ENCODE measurements at regions not wholly inside any gene's neighbourhood (a gene's known extent, or its start where the extent isn't known, plus 50 kb on each side); places are given as distances from the start of the nearest gene placed in this dataset.

DNA sequence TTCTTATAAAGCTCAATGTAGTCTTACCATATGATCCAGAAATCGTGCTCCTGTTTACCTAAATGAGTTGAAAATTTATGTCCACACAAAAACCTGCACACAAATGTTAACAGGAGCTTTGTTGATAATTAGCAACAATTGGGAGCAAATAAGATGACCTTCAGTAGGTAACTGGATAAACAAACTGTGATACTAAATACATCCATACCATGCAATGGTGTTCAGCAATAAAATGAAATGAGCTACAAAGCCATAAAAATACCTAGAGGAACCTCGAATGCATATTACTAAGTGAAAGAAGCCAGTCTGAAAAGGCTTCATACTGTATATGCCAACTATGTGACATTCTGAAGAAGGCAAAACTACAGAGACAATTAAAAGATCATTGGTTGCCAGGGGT, 185.6 kb upstream of the HNRNPA3 start:
- Mint-ChIP-seq H3K36me3 (ENCODE audit: low read depth, unreplicated experiment) (no peaks in the 10 kb centered on the region), H3K27ac (ENCODE audit: unreplicated experiment) (no peak overlapping the region), H3K9me3 (ENCODE audit: unreplicated experiment) (no peaks in the 10 kb centered on the region), H3K27me3 (ENCODE audit: unreplicated experiment) (peaks cover 1% of the 10 kb centered on the region), H3K4me1 (ENCODE audit: unreplicated experiment) (peaks cover 2% of the 10 kb centered on the region), H3K4me3 (ENCODE audit: unreplicated experiment) (no peak overlapping the region)
- DNase-seq (ENCODE audit: low spot score) = no peak
- no peak for TF ChIP-seq CTCF (IDR thresholded peaks at IDR 0.05; ENCODE audit: unreplicated experiment)

GRCh38 chr2:177028296-177028695, 184.3 kb upstream of the HNRNPA3 start:
- Mint-ChIP-seq H3K4me1 (ENCODE audit: unreplicated experiment) (peaks cover 2% of the 10 kb centered on the region), H3K4me3 (ENCODE audit: unreplicated experiment) (no peak overlapping the region), H3K27me3 (ENCODE audit: unreplicated experiment) (peaks cover 1% of the 10 kb centered on the region), H3K27ac (ENCODE audit: unreplicated experiment) (no peak overlapping the region), H3K9me3 (ENCODE audit: unreplicated experiment) (no peaks in the 10 kb centered on the region), H3K36me3 (ENCODE audit: low read depth, unreplicated experiment) (no peaks in the 10 kb centered on the region)
- no peak for TF ChIP-seq CTCF (IDR thresholded peaks at IDR 0.05; ENCODE audit: unreplicated experiment)
- DNase-seq (ENCODE audit: low spot score) = no peak

- TF ChIP-seq CTCF (IDR thresholded peaks at IDR 0.05; ENCODE audit: unreplicated experiment) = no peak
- Mint-ChIP-seq H3K9me3 (ENCODE audit: unreplicated experiment) (no peaks in the 10 kb centered on the region), H3K27me3 (ENCODE audit: unreplicated experiment) (peaks cover 1% of the 10 kb centered on the region), H3K27ac (ENCODE audit: unreplicated experiment) (no peak overlapping the region), H3K4me3 (ENCODE audit: unreplicated experiment) (no peak overlapping the region), H3K4me1 (ENCODE audit: unreplicated experiment) (peaks cover 2% of the 10 kb centered on the region), H3K36me3 (ENCODE audit: low read depth, unreplicated experiment) (no peaks in the 10 kb centered on the region)
- no peak for DNase-seq (ENCODE audit: low spot score)
Observed at GRCh38 chr2:177029075-177029474, 183.5 kb upstream of the HNRNPA3 start.

GRCh38 chr2:177029501-177029900, 183.1 kb upstream of the HNRNPA3 start:
- Mint-ChIP-seq H3K9me3 (ENCODE audit: unreplicated experiment) (no peaks in the 10 kb centered on the region), H3K4me1 (ENCODE audit: unreplicated experiment) (peaks cover 2% of the 10 kb centered on the region), H3K36me3 (ENCODE audit: low read depth, unreplicated experiment) (no peaks in the 10 kb centered on the region), H3K4me3 (ENCODE audit: unreplicated experiment) (no peak overlapping the region), H3K27me3 (ENCODE audit: unreplicated experiment) (peaks cover 1% of the 10 kb centered on the region), H3K27ac (ENCODE audit: unreplicated experiment) (no peak overlapping the region)
- DNase-seq (ENCODE audit: low spot score) = no peak
- TF ChIP-seq CTCF (IDR thresholded peaks at IDR 0.05; ENCODE audit: unreplicated experiment) = no peak

DNA sequence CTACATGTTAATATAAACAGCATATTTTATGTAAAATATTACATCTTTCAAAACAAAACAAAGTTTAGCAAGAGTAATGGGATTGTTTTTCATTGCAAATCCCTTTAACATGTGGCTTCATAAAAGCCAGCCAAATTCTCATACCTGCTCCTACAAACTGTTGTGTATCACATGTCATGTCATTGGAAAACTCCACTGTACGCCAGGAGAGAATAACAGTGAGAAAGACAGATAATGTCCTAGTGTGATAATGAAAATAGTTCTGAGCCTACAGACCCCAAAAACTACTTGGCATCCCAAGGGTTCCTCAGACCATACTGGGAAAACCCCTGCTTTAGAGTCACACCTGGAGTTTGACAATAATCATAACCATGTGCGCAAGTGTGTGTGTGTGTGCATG, 182.7 kb upstream of the HNRNPA3 start:
- Mint-ChIP-seq H3K4me3 (ENCODE audit: unreplicated experiment) (no peak overlapping the region), H3K27me3 (ENCODE audit: unreplicated experiment) (peaks cover 1% of the 10 kb centered on the region), H3K9me3 (ENCODE audit: unreplicated experiment) (no peaks in the 10 kb centered on the region), H3K36me3 (ENCODE audit: low read depth, unreplicated experiment) (no peaks in the 10 kb centered on the region), H3K4me1 (ENCODE audit: unreplicated experiment) (peaks cover 2% of the 10 kb centered on the region), H3K27ac (ENCODE audit: unreplicated experiment) (no peak overlapping the region)
- no peak for DNase-seq (ENCODE audit: low spot score)
- TF ChIP-seq CTCF (IDR thresholded peaks at IDR 0.05; ENCODE audit: unreplicated experiment) = no peak
